22Rv1 (cell line): ENCODE measurements at regions not wholly inside any gene's neighbourhood (a gene's known extent, or its start where the extent isn't known, plus 50 kb on each side); places are given as distances from the start of the nearest gene placed in this dataset.
A peak's percentile ranks its signal among the peaks of the same experiment; 100 is the strongest.

Source experiments
- H3K27ac ChIP-seq: fragments of 450-650 bp; 2 replicates; pipeline ENCODE4 v1.5.1; 2017
- CTCF ChIP-seq: fragments of 450-650 bp; IDR thresholded peaks from 2 replicates; pipeline ENCODE4 v1.5.1; 2017; ENCODE audit warnings: mild to moderate bottlenecking
- ZFX ChIP-seq: fragments of 450-650 bp; IDR thresholded peaks from 2 replicates; pipeline ENCODE4 v1.6.1; 2017; ENCODE audit warnings: antibody characterized with exemption, borderline replicate concordance

GRCh38 chr3:86814918-86815655 lies 175.9 kb downstream of the VGLL3 start:
- TF ChIP-seq CTCF (no peak), ZFX (no peak)
- H3K27ac ChIP-seq: no peak overlapping the region

- H3K27ac ChIP-seq: no peak overlapping the region
- TF ChIP-seq CTCF: no peak
- no peak for TF ChIP-seq ZFX
Observed at GRCh38 chr3:86814321-86814720, 176.6 kb downstream of the VGLL3 start.

- no peak overlapping the region for H3K27ac ChIP-seq
- TF ChIP-seq ZFX (no peak), CTCF (no peak)
Observed at GRCh38 chr3:86801921-86802320, 189.0 kb downstream of the VGLL3 start.

GRCh38 chr3:86801066-86801465 lies 189.9 kb downstream of the VGLL3 start:
- no peak overlapping the region for H3K27ac ChIP-seq
- no peak for TF ChIP-seq CTCF
- TF ChIP-seq ZFX: no peak

- no peak overlapping the region for H3K27ac ChIP-seq
- TF ChIP-seq ZFX (no peak), CTCF (no peak)
Observed at GRCh38 chr3:86800116-86800515, 190.8 kb downstream of the VGLL3 start.

- TF ChIP-seq CTCF (no peak), ZFX (no peak)
- no peak overlapping the region for H3K27ac ChIP-seq
Observed at GRCh38 chr3:86797946-86798345, 193.0 kb downstream of the VGLL3 start.

- peak overlapping the region; percentile 55 for H3K27ac ChIP-seq
Observed at GRCh38 chr3:86794361-86795065, 196.4 kb downstream of the VGLL3 start.

More at GRCh38 chr3:86794361-86795065, 196.4 kb downstream of the VGLL3 start:
- TF ChIP-seq CTCF (no peak), ZFX (no peak)
